ENCODE measurements at regions not wholly inside any gene's neighbourhood (a gene's known extent, or its start where the extent isn't known, plus 50 kb on each side); places are given as distances from the start of the nearest gene placed in this dataset.

GRCh38 chr6:109243863-109244825, 138.1 kb downstream of the CD164 start:
- no peaks in the 10 kb centered on the region for H3K27me3 ChIP-seq
- H3K4me1 ChIP-seq: peaks cover 0 to 12% (median 1%) of the 10 kb centered on the region in 4 donors
- H3K36me3 ChIP-seq: no peaks in the 10 kb centered on the region
- DNase-seq: no peak
- intact Hi-C loops (cut with DNase I; ENCODE audit: low total_unique reads): no loop called here
- no peak overlapping the region for H3K4me3 ChIP-seq
- no peak overlapping the region for H3K27ac ChIP-seq
- TF ChIP-seq CTCF (IDR thresholded peaks at IDR 0.05): no peak
- no peaks in the 10 kb centered on the region for H3K9me3 ChIP-seq
- 81 to 85% (median 83%) methylated on average over 7 of the region's 7 CpGs for WGBS, 5 donors

- Histone ChIP-seq H3K4me3 (no peak overlapping the region), H3K36me3 (no peaks in the 10 kb centered on the region), H3K27ac (no peak overlapping the region), H3K4me1 (peaks cover 0 to 17% (median 4%) of the 10 kb centered on the region in 4 donors), H3K27me3 (no peaks in the 10 kb centered on the region), H3K9me3 (no peaks in the 10 kb centered on the region)
- WGBS, 5 donors: 70 to 86% (median 76%) methylated on average over 3 of the region's 3 CpGs
- no peak for DNase-seq
- intact Hi-C loops (cut with DNase I; ENCODE audit: low total_unique reads): no loop called here
- TF ChIP-seq POLR2A (IDR thresholded peaks at IDR 0.05): no peak
- no peak for TF ChIP-seq CTCF (IDR thresholded peaks at IDR 0.05)
- no peak for TF ChIP-seq EP300 (IDR thresholded peaks at IDR 0.05)
- no peak for TF ChIP-seq POLR2AphosphoS5 (IDR thresholded peaks at IDR 0.05)
Measured at GRCh38 chr6:109242925-109243324, 139.3 kb downstream of the CD164 start.

GRCh38 chr6:109242029-109242428, 140.2 kb downstream of the CD164 start:
- WGBS, 5 donors: 77 to 85% (median 79%) methylated on average over 2 of the region's 2 CpGs
- TF ChIP-seq POLR2A (IDR thresholded peaks at IDR 0.05): no peak
- no peak for TF ChIP-seq POLR2AphosphoS5 (IDR thresholded peaks at IDR 0.05)
- TF ChIP-seq EP300 (IDR thresholded peaks at IDR 0.05): no peak
- no peak for TF ChIP-seq CTCF (IDR thresholded peaks at IDR 0.05)
- intact Hi-C loops (cut with DNase I; ENCODE audit: low total_unique reads): no loop called here

GRCh38 chr6:109241199-109241598, 141.1 kb downstream of the CD164 start:
- H3K27ac ChIP-seq: no peak overlapping the region
- H3K27me3 ChIP-seq: no peaks in the 10 kb centered on the region
- no peaks in the 10 kb centered on the region for H3K9me3 ChIP-seq
- WGBS, 5 donors: 89 to 95% (median 92%) methylated on average over 2 of the region's 2 CpGs
- H3K4me3 ChIP-seq: no peak overlapping the region
- no peak for DNase-seq
- peaks cover 0 to 26% (median 4%) of the 10 kb centered on the region in 4 donors for H3K4me1 ChIP-seq
- no peaks in the 10 kb centered on the region for H3K36me3 ChIP-seq
- TF ChIP-seq POLR2A (IDR thresholded peaks at IDR 0.05) (no peak), EP300 (IDR thresholded peaks at IDR 0.05) (no peak), POLR2AphosphoS5 (IDR thresholded peaks at IDR 0.05) (no peak), CTCF (IDR thresholded peaks at IDR 0.05) (no peak)
- intact Hi-C loops (cut with DNase I; ENCODE audit: low total_unique reads): no loop called here

More at GRCh38 chr6:109242029-109242428, 140.2 kb downstream of the CD164 start:
- Histone ChIP-seq H3K36me3 (no peaks in the 10 kb centered on the region), H3K4me3 (no peak overlapping the region), H3K27ac (no peak overlapping the region), H3K9me3 (no peaks in the 10 kb centered on the region), H3K4me1 (peaks cover 0 to 20% (median 4%) of the 10 kb centered on the region in 4 donors), H3K27me3 (no peaks in the 10 kb centered on the region)
- DNase-seq: no peak
